HepG2 (cell line): ENCODE measurements at regions not wholly inside any gene's neighbourhood (a gene's known extent, or its start where the extent isn't known, plus 50 kb on each side); places are given as distances from the start of the nearest gene placed in this dataset.

Experiments used
- ATAC-seq: fragments of 200-7000 bp; cut with Tn5 transposase; 3 replicates; pipeline ENCODE4 v1.9.1; 2020; ENCODE audit warnings: mild to moderate bottlenecking, moderate library complexity
- BruUV-seq: library from RNA; stranded (reverse); fragments of 400-500 nt; replicated peaks from 2 replicates; lab custom pipeline; 2021; lab: Mats Ljungman, UMichigan
- CTCF ChIA-PET: fragments of 300-600 bp; formaldehyde crosslinking; extraction: SDS; loops from one replicate; lab custom pipeline; 2021; ENCODE audit warnings: low total read pairs, inconsistent platforms, low intra/inter-chr PET ratio; lab: Yijun Ruan, JAX
- POLR2A ChIA-PET: fragments of 350-600 bp; sonication (Branson Sonifier 250); formaldehyde crosslinking; loops from one replicate; lab custom pipeline; 2020; ENCODE audit warnings: antibody characterized with exemption, inconsistent platforms; lab: Yijun Ruan, JAX
- DNase-seq: peaks from one replicate; pipeline ENCODE4 v3.0.0-alpha.2; 2015; ENCODE audit warnings: low spot score
- FAIRE-seq: peaks from 3 replicates; lab custom pipeline; 2011; peaks lifted over from hg19 to GRCh38; lab: Jason Lieb, UNC
- H2AFZ ChIP-seq: one replicate; pipeline ENCODE4 v1.6.1; 2011; ENCODE audit warnings: low read length, inconsistent platforms
- H3K27ac ChIP-seq: fragments of 300-600 bp; 3 replicates; pipeline ENCODE4 v1.8.0; 2011; ENCODE audit warnings: mixed run types, mild to moderate bottlenecking, mixed read lengths, low read length, inconsistent platforms; ENCODE audit not compliant: insufficient read depth; ENCODE audit errors: extremely low read length
- H3K27me3 ChIP-seq, 2 experiments: fragments of 200-600 bp in 1 of 2; 2 replicates in 1 of 2; 3 replicates in 1 of 2; pipeline versions ENCODE4 v1.6.0 to v1.8.0; 2011; ENCODE audit warnings: low read length in 2 of 2, mild to moderate bottlenecking in 2 of 2, moderate library complexity in 2 of 2, inconsistent platforms in 1 of 2; ENCODE audit not compliant: insufficient read depth in 2 of 2, control insufficient read depth in 1 of 2
- H3K36me3 ChIP-seq, 2 experiments: fragments of 200-600 bp in 1 of 2; replicated peaks in 1 of 2; 2 replicates in 1 of 2; 3 replicates in 1 of 2; pipeline versions ENCODE4 v1.5.1 to v1.8.0; 2011; ENCODE audit warnings: low read length in 2 of 2, inconsistent platforms in 1 of 2; ENCODE audit not compliant: insufficient read depth in 2 of 2, control insufficient read depth in 1 of 2
- H3K4me1 ChIP-seq: 2 replicates; pipeline ENCODE4 v1.5.1; 2012; ENCODE audit warnings: low read length, inconsistent platforms; ENCODE audit not compliant: insufficient read depth
- H3K4me2 ChIP-seq: 2 replicates; pipeline ENCODE4 v1.6.0; 2011; ENCODE audit warnings: low read depth, low read length, inconsistent platforms
- H3K4me3 ChIP-seq, 3 experiments: fragments of 200-600 bp in 1 of 3; sonication (generic), shearing (Covaris generic) in 1 of 3; replicated peaks in 1 of 3; 2 replicates each; pipeline ENCODE4 v1.5.1; 2011 to 2016; ENCODE audit warnings: low read length in 3 of 3, inconsistent platforms in 2 of 3, low read depth in 2 of 3, mild to moderate bottlenecking in 2 of 3, control low read depth in 1 of 3, mixed read lengths in 1 of 3; ENCODE audit not compliant: insufficient read depth in 1 of 3
- H3K79me2 ChIP-seq: one replicate; pipeline ENCODE4 v1.6.1; 2011; ENCODE audit warnings: low read length, inconsistent platforms; ENCODE audit not compliant: insufficient read depth
- H3K9ac ChIP-seq: 2 replicates; pipeline ENCODE4 v1.6.0; 2011; ENCODE audit warnings: mild to moderate bottlenecking, low read depth, low read length, inconsistent platforms; ENCODE audit not compliant: insufficient read depth
- H3K9me3 ChIP-seq: 2 replicates; pipeline ENCODE4 v1.5.1; 2012; ENCODE audit warnings: mild to moderate bottlenecking, low read length
- H4K20me1 ChIP-seq: 2 replicates; pipeline ENCODE4 v1.6.0; 2011; ENCODE audit warnings: inconsistent platforms, mild to moderate bottlenecking, low read length, moderate library complexity; ENCODE audit not compliant: insufficient read depth
- ADNP ChIP-seq: sonication (generic); formaldehyde crosslinking; IDR thresholded peaks from 2 replicates; pipeline ENCODE4 v1.4.0; 2020; ENCODE audit warnings: missing genetic modification reagents
- DNMT3B ChIP-seq: conservative IDR thresholded peaks from 2 replicates; pipeline ENCODE4 v1.6.1; 2016; ENCODE audit warnings: missing biosample characterization, control low read depth
- ESRRA ChIP-seq: sonication (generic); formaldehyde crosslinking; IDR thresholded peaks from 2 replicates; pipeline ENCODE4 v1.5.1; 2020; ENCODE audit warnings: mild to moderate bottlenecking, low read depth, missing genetic modification reagents
- KLF16 ChIP-seq, 2 experiments: sonication (generic) in 1 of 2; formaldehyde crosslinking in 1 of 2; IDR thresholded peaks; 2 replicates each; pipeline versions ENCODE4 v1.6.1 to v1.8.0; 2016 to 2023; ENCODE audit warnings: missing genetic modification reagents in 2 of 2, missing compliant biosample characterization in 1 of 2
- NR2F6 ChIP-seq, 2 experiments: IDR thresholded peaks; 2 replicates each; pipeline ENCODE4 v1.6.1; 2016; ENCODE audit warnings: antibody characterized with exemption in 1 of 2, mild to moderate bottlenecking in 1 of 2
- TARDBP ChIP-seq: sonication (generic); formaldehyde crosslinking; IDR thresholded peaks from 2 replicates; pipeline ENCODE4 v1.8.0; 2022; ENCODE audit warnings: mild to moderate bottlenecking, missing genetic modification reagents
- ZBTB1 ChIP-seq: sonication (generic); formaldehyde crosslinking; IDR thresholded peaks from 2 replicates; pipeline ENCODE4 v1.4.0; 2020; ENCODE audit warnings: missing genetic modification reagents, borderline replicate concordance
- ZNF234 ChIP-seq: sonication (generic); formaldehyde crosslinking; conservative IDR thresholded peaks from 2 replicates; pipeline ENCODE4 v1.5.1; 2020; ENCODE audit warnings: mild to moderate bottlenecking, missing genetic modification reagents
- ZNF367 ChIP-seq: sonication (generic); formaldehyde crosslinking; IDR thresholded peaks from 2 replicates; pipeline ENCODE4 v1.4.0; 2020; ENCODE audit warnings: missing genetic modification reagents, borderline replicate concordance
- ZNF788 ChIP-seq: sonication (generic); formaldehyde crosslinking; IDR thresholded peaks from 2 replicates; pipeline ENCODE4 v1.5.0; 2020; ENCODE audit warnings: mild to moderate bottlenecking, missing genetic modification reagents, borderline replicate concordance
- in situ Hi-C: cut with HindIII; loops from 2 replicates; pipeline ENCODE4 v1.10.0; 2017; ENCODE audit warnings: low pct_unique_long_range_greater_than_20kb; ENCODE audit not compliant: extremely low pct_ligation_motif_present
- intact Hi-C: fragments of 100-400 bp; cut with micrococcal nuclease; formaldehyde crosslinking; loops from one replicate; pipeline ENCODE4 v1.10.0; 2022; ENCODE audit not compliant: unreplicated experiment
- TF ChIP-seq, protein P1 (sequence below): sonication (generic); formaldehyde crosslinking; IDR thresholded peaks from 2 replicates; pipeline ENCODE4 v1.8.1; 2023; ENCODE audit warnings: mild to moderate bottlenecking, moderate library complexity, missing genetic modification reagents
- TF ChIP-seq, protein P2 (sequence below), 2 experiments: sonication (generic) in 1 of 2; formaldehyde crosslinking in 1 of 2; IDR thresholded peaks; 2 replicates each; pipeline versions ENCODE4 v1.5.1 to v1.6.1; 2011 to 2020; ENCODE audit warnings: borderline replicate concordance in 1 of 2, low read depth in 1 of 2, low read length in 1 of 2, mild to moderate bottlenecking in 1 of 2, missing genetic modification reagents in 1 of 2, moderate library complexity in 1 of 2
- TF ChIP-seq, protein P3 (sequence below): IDR thresholded peaks from 2 replicates; pipeline ENCODE4 v1.6.1; 2012; ENCODE audit warnings: low read depth, low read length, improper control_type of control experiment
- TF ChIP-seq, protein P4 (sequence below): sonication (generic); formaldehyde crosslinking; conservative IDR thresholded peaks from 2 replicates; pipeline ENCODE4 v1.4.0; 2020; ENCODE audit warnings: missing genetic modification reagents
- TF ChIP-seq, protein P5 (sequence below): sonication (generic); formaldehyde crosslinking; IDR thresholded peaks from 2 replicates; pipeline ENCODE4 v1.5.0; 2020; ENCODE audit warnings: missing genetic modification reagents

DNA sequence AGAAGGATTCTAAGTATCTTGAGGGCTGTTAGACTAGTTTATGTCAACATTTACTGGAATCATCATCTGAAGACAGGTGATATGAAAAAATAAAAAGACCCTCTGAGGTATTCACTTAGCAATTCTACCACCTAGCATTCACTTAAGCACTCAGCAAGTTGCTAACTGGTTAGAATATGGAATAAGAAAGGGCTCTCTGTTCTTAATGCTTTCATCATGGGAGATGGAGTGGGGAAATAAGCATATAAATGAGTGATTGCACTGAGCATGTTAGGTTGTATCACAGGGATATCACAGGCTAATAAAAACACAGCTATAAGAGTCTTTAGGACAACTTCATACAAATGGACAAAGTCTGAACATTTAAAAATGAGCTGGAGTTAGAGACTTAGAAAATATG is 1238.8 kb downstream of the CDH11 start:
- ATAC-seq (no peak), FAIRE-seq (no peak), DNase-seq (no peak)
- ChIA-PET CTCF (no interaction called here), POLR2A (no interaction called here)
- in situ Hi-C loops (no loop called here), intact Hi-C loops (no loop called here)
- Histone ChIP-seq H3K79me2 (no peaks in the 10 kb centered on the region), H3K4me2 (no peak overlapping the region), H3K27ac (no peak overlapping the region), H3K36me3 (no peaks in the 10 kb centered on the region), H3K4me1 (no peaks in the 10 kb centered on the region), H4K20me1 (no peaks in the 10 kb centered on the region), H3K4me3 (no peak overlapping the region), H3K9ac (no peak overlapping the region), H3K27me3 (no peaks in the 10 kb centered on the region), H3K9me3 (peaks cover 78% of the 10 kb centered on the region), H2AFZ (no peak overlapping the region)
- BruUV-seq = no TSS peak
- TF ChIP-seq, protein P1, sequence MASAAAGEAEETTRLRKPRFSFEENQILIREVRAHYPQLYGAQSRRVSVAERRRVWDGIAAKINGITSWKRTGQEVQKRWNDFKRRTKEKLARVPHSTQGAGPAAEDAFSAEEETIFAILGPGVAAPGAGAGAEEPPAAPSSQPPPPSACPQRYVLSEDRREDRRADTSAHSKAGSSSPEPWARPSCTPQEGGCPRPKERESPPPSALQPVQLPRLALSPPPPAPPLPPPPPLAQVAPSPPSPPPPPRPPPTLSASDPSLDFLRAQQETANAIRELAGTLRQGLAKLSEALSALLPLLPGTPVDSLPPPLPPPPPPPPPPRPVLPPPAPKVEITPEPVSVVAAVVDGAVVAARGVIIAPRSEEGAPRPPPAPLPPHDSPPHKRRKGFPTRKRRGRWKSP = no peak
- TF ChIP-seq, protein P2, sequence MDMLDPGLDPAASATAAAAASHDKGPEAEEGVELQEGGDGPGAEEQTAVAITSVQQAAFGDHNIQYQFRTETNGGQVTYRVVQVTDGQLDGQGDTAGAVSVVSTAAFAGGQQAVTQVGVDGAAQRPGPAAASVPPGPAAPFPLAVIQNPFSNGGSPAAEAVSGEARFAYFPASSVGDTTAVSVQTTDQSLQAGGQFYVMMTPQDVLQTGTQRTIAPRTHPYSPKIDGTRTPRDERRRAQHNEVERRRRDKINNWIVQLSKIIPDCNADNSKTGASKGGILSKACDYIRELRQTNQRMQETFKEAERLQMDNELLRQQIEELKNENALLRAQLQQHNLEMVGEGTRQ (IDR thresholded peaks at IDR 0.05; ENCODE audit: low read depth, low read length) = no peak
- TF ChIP-seq, protein P2 (CRISPR knock-in tag; IDR thresholded peaks at IDR 0.05; ENCODE audit: borderline replicate concordance) = no peak
- no peak for TF ChIP-seq DNMT3B (CRISPR knock-in tag)
- TF ChIP-seq ZNF367 (CRISPR knock-in tag) = no peak
- no peak for TF ChIP-seq ZBTB1 (CRISPR knock-in tag)
- TF ChIP-seq, protein P3, sequence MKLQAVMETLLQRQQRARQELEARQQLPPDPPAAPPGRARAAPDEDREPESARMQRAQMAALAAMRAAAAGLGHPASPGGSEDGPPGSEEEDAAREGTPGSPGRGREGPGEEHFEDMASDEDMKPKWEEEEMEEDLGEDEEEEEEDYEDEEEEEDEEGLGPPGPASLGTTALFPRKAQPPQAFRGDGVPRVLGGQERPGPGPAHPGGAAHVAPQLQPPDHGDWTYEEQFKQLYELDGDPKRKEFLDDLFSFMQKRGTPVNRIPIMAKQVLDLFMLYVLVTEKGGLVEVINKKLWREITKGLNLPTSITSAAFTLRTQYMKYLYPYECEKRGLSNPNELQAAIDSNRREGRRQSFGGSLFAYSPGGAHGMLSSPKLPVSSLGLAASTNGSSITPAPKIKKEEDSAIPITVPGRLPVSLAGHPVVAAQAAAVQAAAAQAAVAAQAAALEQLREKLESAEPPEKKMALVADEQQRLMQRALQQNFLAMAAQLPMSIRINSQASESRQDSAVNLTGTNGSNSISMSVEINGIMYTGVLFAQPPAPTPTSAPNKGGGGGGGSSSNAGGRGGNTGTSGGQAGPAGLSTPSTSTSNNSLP = no peak
- no peak for TF ChIP-seq KLF16 (CRISPR knock-in tag; IDR thresholded peaks at IDR 0.05)
- no peak for TF ChIP-seq TARDBP
- TF ChIP-seq ADNP (CRISPR knock-in tag) = no peak
- TF ChIP-seq, protein P4, sequence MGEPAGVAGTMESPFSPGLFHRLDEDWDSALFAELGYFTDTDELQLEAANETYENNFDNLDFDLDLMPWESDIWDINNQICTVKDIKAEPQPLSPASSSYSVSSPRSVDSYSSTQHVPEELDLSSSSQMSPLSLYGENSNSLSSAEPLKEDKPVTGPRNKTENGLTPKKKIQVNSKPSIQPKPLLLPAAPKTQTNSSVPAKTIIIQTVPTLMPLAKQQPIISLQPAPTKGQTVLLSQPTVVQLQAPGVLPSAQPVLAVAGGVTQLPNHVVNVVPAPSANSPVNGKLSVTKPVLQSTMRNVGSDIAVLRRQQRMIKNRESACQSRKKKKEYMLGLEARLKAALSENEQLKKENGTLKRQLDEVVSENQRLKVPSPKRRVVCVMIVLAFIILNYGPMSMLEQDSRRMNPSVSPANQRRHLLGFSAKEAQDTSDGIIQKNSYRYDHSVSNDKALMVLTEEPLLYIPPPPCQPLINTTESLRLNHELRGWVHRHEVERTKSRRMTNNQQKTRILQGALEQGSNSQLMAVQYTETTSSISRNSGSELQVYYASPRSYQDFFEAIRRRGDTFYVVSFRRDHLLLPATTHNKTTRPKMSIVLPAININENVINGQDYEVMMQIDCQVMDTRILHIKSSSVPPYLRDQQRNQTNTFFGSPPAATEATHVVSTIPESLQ (CRISPR knock-in tag) = no peak
- no peak for TF ChIP-seq ZNF234
- TF ChIP-seq ZNF788 (CRISPR knock-in tag) = no peak
- TF ChIP-seq ESRRA (CRISPR knock-in tag) = no peak
- TF ChIP-seq, protein P5, sequence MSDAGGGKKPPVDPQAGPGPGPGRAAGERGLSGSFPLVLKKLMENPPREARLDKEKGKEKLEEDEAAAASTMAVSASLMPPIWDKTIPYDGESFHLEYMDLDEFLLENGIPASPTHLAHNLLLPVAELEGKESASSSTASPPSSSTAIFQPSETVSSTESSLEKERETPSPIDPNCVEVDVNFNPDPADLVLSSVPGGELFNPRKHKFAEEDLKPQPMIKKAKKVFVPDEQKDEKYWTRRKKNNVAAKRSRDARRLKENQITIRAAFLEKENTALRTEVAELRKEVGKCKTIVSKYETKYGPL (CRISPR knock-in tag) = no peak
- TF ChIP-seq NR2F6 (IDR thresholded peaks at IDR 0.05) = no peak
- TF ChIP-seq NR2F6 (CRISPR knock-in tag; IDR thresholded peaks at IDR 0.05) = no peak
